HG03103 (cell line): ENCODE measurements at regions not wholly inside any gene's neighbourhood (a gene's known extent, or its start where the extent isn't known, plus 50 kb on each side); places are given as distances from the start of the nearest gene placed in this dataset.

Experiments used
- ATAC-seq: cut with Tn5 transposase; IDR thresholded peaks from one replicate; pipeline ENCODE4 v1.9.1; 2021; ENCODE audit warnings: low read depth; ENCODE audit not compliant: unreplicated experiment

DNA sequence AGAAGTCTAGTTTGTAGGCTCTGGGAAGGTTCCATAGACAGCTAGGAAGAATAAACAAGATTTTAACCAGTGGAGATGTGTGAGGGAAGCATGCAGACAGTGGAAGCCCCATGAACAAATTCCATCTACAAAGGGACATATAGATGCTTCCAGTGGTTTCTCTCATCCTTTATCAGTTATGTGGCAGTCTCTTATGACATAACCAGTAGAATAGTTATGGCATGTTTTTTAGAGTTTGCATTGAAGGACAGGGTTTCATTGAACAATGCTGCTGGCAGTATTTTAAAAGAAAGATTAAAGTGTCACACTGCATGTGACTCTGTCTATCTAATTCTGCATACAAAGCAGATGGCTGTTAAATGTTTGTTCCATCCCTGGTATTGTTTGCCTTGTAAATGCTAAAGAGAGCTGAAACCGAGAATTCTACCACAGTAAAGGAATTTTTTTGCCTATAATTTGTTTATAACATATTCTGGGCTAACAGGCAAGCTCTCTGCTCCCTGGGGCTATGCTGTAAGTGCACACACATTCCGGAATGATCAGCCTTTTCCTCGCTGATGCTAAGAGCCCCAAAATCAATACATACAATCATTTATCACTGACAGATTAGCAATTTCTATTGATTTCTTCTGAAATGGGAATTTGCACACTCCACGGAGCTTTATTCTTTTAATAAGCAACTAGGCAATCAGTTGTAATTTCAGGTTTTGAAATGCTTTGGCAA, 76.8 kb upstream of the PELI1 start:
- no peak for ATAC-seq

DNA sequence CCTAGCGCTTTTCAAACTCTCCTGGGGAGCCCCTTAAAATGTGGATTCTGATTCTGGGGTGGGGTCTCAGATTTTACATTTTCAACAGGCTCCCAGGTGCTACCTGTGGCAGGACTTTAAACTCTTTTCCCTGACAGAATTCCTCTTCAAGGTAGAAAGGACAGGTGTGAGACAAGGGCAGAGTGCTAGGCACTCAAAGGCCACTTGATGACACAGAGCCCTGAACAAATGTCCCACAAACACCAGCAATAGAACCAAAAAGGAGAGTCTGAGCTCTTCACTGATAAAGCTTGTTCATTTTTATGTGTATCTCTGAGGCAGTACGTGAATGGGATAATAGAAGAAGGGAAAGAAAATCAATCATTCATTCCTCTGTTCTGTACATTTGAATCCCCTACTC, 77.7 kb upstream of the PELI1 start:
- no peak for ATAC-seq

- ATAC-seq = no peak
Observed at GRCh38 chr2:64222351-64222750, 78.1 kb upstream of the PELI1 start.

GRCh38 chr2:64223055-64223454, 78.8 kb upstream of the PELI1 start:
- no peak for ATAC-seq

DNA sequence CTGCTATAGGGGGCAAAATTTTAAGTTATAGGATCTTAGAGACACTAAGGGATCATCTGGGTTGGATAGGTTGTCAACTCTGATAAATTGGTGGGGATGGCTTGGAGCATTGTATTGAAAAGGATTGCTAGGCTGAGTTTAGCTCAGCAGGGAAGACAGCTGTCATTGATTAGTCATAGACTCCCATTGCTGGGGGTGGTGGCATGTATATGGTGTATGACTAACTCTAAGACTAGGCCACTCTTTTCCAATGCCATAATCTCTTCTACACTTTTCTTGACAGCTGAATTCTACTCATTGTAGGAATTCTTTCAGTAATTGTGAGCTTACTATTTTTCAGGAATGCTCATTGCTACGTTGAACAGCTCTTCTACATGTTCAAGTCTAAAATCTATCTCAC, 81.3 kb upstream of the PELI1 start:
- no peak for ATAC-seq

- no peak for ATAC-seq
Observed at GRCh38 chr2:64226611-64227010, 82.4 kb upstream of the PELI1 start.

- no peak for ATAC-seq
Observed at GRCh38 chr2:64227603-64228125, 83.4 kb upstream of the PELI1 start.

GRCh38 chr2:64228126-64228678, 84.0 kb upstream of the PELI1 start:
- peak; percentile 94 for ATAC-seq

DNA sequence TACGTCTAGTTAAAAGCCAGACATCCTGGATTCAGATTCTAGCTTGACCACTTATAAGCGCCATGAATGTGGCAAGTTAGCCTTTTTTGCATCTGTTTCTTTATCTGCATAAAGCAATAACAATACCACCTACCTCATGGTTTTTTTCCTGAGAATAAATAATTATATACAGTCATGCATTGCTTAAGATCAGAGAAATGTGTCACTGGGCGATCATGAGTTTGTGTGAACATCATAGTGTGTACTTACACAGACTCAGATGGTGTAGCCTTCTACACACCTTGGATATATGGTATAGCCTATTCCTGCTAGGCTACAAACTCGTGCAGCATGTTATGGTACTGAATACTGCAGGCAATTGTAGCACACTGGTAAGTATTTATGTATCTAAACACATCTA, 84.7 kb upstream of the PELI1 start:
- no peak for ATAC-seq

DNA sequence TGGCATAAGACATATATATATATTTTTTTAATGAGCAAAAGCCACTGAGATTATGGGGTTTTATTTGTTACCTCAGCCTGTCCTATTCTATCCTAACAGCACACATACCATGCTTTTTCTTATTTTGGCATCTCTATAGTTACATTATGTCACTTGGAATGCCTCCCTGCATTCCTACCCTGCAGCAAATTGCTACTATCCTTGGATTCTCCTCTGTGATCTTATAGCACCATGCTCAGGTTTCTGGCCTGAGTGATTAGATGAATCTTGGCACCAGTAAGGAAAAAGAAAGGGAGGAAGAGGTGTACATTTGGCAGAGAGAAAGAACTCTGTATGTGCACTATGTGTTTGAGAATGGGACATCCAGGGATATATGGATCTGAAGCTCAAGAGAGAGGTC, 86.3 kb upstream of the PELI1 start:
- no peak for ATAC-seq

DNA sequence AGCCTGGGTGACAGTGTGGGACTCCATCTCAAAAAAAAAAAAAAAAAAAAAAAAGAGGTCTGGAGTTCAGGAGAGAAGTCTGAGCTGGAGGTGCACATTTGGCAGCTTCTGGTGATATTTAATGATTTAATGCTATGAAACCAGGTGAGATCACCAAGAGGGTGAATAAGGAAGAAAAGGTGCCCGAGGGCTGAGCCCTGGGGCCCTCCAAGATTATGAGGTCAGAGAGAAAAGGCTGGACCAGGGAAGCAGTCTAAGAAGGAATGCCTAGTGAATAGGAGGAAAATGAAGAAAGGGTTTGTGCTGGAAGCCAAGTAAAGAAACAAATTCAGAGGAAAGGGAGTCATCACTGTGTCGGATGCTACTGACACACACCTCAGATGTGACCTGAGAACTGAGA, 88.0 kb upstream of the PELI1 start:
- no peak for ATAC-seq

DNA sequence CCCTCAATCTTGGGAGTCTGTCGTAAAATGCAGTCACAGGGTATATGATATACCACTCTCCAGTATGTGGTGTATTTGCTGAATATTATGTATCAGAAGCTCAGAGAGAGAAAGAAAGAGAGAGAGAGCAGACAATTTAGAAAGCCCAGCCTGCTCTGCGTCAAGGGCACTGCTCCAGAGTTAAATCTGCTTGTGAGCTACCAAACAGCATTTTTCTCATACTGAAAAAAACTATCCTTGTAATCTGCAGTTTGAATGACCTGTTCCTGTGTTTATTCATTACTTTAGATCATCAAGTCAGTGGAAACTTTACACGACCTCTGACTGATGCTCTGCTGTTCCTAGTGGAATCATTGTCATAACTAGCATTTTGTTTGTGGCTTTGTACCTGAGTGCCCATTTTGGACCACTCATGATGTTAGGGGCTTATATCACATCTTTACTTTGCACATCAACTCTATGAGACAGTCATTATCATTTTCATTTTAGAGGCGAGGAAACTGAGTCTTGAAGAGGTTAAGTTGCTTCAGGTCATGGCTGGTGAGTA, 89.2 kb upstream of the PELI1 start:
- ATAC-seq = no peak

DNA sequence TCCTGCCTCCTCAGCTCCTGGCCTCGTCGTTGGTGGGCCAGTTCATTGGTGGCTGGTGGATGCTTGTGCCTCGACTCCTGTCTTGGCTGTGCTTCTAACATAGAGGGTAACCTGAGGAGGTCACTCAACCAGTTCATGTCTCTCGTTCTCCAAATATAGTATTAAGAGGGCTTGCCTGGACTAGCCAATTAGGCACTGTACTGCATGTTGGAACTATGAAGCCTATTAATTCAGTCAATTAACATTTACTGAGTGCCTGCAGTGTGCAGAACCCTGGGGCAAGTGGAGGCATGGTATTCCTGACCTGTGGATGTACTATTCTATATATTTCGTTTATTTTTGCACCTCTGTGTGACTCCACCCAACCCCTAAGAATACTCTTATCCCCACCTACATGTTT, 89.9 kb upstream of the PELI1 start:
- no peak for ATAC-seq

DNA sequence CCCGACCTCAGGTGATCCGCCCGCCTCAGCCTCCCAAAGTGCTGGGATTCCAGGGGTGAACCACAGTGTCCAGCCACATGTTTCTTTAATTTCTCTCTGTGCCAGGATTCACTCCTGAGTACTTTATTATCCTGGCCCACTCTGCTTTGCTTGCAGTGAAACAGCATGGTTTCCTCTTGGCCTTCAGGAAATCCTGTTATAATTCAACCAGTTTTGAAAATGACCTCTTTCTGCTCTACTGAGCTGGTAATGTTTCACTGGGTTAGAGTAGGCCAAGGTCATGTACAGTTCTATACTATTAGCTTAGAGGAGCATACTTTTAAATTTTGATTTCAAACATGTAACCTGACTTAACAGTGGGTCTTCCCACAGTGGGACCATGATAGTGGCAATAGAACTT, 90.6 kb upstream of the PELI1 start:
- ATAC-seq = no peak

GRCh38 chr2:64237266-64237665, 93.0 kb upstream of the PELI1 start:
- no peak for ATAC-seq

DNA sequence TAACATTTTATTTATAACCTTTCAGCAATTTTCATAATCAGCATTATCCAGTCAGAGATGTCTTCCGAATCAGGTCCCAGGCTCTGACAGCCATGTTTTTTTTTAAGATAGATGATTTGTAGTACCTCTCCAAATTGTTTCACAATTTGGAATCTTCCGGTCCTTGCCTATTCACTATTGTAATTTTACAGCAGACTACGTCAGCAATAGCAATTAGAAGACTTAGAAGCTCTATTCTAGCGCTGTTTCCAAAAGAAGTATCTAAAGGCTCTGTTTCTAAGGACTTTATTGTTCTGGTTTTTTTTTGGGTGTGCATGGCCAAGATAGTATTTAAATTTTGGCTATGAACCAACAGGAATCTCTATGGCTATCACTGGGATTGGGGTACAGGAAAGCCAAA, 94.6 kb upstream of the PELI1 start:
- no peak for ATAC-seq

GRCh38 chr2:64243081-64244036, 99.1 kb upstream of the PELI1 start:
- ATAC-seq = no peak

DNA sequence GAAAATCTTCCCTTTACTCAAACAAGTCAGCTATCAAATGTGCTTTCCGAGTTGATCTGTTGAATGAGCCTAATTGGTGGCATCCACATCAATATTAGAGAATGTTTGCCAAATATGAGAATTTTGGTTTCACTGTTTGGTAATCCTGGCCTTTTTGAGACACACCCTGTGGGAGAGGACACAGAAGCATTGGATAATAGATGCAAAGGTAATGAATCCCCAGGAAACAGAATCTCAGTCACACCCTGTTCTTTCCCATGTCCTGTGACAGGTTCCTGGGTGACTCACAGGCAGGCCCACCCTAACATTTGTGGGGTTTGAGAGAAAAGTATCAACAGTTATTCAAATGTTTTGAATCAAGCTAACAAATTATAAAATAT, 99.8 kb upstream of the PELI1 start:
- ATAC-seq = no peak

DNA sequence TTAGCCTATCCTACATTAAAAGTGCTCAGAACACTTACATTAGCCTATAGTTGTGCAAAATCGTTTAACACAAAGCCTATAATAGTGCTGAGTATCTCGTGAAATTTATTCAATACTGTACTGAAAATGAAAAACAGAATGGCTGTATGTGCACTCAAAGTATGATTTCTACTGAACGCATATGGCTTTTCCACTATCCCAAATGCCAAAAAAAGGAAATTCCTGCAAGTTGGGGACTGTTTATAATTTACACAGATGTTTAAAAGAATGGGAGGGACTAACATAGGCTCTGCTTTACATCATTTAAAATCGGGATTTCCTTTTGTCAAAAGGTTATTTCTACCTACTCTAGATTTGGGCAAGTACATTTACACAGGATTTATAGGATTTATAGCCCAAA, 101.4 kb upstream of the PELI1 start:
- no peak for ATAC-seq

DNA sequence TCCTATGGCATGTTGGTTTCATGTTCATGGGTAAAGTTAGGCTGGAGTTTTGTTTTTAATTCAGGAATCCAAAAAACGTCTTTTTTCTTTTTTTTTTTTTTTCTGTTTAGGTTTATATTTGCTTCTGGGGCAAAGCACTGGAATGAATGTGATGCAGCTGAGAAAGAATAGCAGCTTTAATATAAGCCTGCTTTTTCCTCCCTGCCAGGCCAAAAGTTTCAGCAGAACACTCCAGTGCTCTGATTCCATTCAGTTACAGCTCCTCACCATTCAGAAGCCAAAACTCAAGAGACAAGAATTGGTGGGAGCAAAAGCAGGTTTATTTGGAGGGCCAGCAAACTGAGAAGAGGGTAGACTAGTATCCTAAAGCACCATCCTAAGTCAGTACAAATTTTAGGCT, 102.7 kb upstream of the PELI1 start:
- no peak for ATAC-seq

DNA sequence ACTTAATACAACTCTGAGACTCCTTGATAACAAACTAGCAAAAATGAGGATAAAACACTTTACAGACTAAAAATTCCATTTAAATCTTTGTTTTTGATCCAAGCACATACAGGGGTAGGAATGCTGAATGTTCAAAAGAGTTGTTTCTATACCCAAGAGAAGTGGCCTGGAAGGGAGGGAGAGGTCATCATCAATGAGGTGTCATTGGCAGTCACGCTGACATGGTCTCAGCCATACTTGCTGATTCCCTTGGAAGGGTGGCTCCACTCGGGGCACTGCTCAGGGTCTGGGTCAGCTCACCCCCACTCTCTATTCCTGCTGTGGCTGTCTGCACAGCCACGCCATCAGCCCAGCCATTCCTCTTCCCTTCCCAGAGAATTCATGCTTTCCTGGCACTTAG, 105.2 kb upstream of the PELI1 start:
- ATAC-seq = no peak
